Omental fat pad (tissue), 3 donors: ENCODE measurements at regions not wholly inside any gene's neighbourhood (a gene's known extent, or its start where the extent isn't known, plus 50 kb on each side); places are given as distances from the start of the nearest gene placed in this dataset.

Source experiments
- ATAC-seq: fragments of 150-250 bp; one replicate; pipeline ENCODE4 v1.9.1; 2016; ENCODE audit warnings: mild to moderate bottlenecking, moderate library complexity; ENCODE audit not compliant: low FRiP score
- DNase-seq: peaks from one replicate; pipeline ENCODE4 v3.0.0-alpha.2; 2019; ENCODE audit warnings: low spot score
- CTCF ChIP-seq, 3 donors: fragments of 450-650 bp; IDR thresholded peaks; one replicate each; pipeline ENCODE4 v1.5.1; 2016 to 2017; ENCODE audit warnings: antibody characterized with exemption in 3 of 3, mild to moderate bottlenecking in 3 of 3, moderate library complexity in 2 of 3

GRCh38 chr4:155524926-155525455, 141.7 kb upstream of the GUCY1A1 start:
- no peak for TF ChIP-seq CTCF (IDR thresholded peaks at IDR 0.05)
- DNase-seq: no peak
- no peak for ATAC-seq

GRCh38 chr4:155523358-155523757, 143.3 kb upstream of the GUCY1A1 start:
- no peak for ATAC-seq
- no peak for DNase-seq
- TF ChIP-seq CTCF (IDR thresholded peaks at IDR 0.05): no peak

GRCh38 chr4:155522201-155522600, 144.4 kb upstream of the GUCY1A1 start:
- ATAC-seq: no peak
- DNase-seq: no peak
- no peak for TF ChIP-seq CTCF (IDR thresholded peaks at IDR 0.05)

- TF ChIP-seq CTCF (IDR thresholded peaks at IDR 0.05): no peak
- DNase-seq (no peak), ATAC-seq (no peak)
Measured at GRCh38 chr4:155521382-155521781, 144.6 kb upstream of the MAP9 start.

GRCh38 chr4:155515444-155516075, 138.8 kb upstream of the MAP9 start:
- TF ChIP-seq CTCF (IDR thresholded peaks at IDR 0.05): no peak
- no peak for ATAC-seq
- DNase-seq: no peak

- DNase-seq (no peak), ATAC-seq (no peak)
- no peak for TF ChIP-seq CTCF (IDR thresholded peaks at IDR 0.05)
Measured at GRCh38 chr4:155514628-155515027, 137.9 kb upstream of the MAP9 start.

GRCh38 chr4:155512817-155513216, 136.1 kb upstream of the MAP9 start:
- TF ChIP-seq CTCF (IDR thresholded peaks at IDR 0.05): no peak
- no peak for DNase-seq
- peak; percentile 46 for ATAC-seq
